Thyroid gland (tissue), 4 donors: ENCODE measurements at regions not wholly inside any gene's neighbourhood (a gene's known extent, or its start where the extent isn't known, plus 50 kb on each side); places are given as distances from the start of the nearest gene placed in this dataset.

Source experiments
- POLR2A ChIP-seq, 2 donors: fragments of 450-650 bp; IDR thresholded peaks; one replicate each; pipeline ENCODE4 v1.6.1; 2017; ENCODE audit warnings: antibody characterized with exemption in 2 of 2, mild to moderate bottlenecking in 2 of 2, moderate library complexity in 1 of 2
- TF ChIP-seq, protein P1 (sequence below), 6 experiments: fragments of 200-600 bp in 3 of 6; fragments of 450-650 bp in 3 of 6; sonication (generic) in 3 of 6; IDR thresholded peaks; one replicate each; pipeline ENCODE4 v1.5.1; 2016 to 2019; ENCODE audit warnings: antibody characterized with exemption in 6 of 6, mild to moderate bottlenecking in 2 of 6, inconsistent platforms in 1 of 6, moderate library complexity in 1 of 6

DNA sequence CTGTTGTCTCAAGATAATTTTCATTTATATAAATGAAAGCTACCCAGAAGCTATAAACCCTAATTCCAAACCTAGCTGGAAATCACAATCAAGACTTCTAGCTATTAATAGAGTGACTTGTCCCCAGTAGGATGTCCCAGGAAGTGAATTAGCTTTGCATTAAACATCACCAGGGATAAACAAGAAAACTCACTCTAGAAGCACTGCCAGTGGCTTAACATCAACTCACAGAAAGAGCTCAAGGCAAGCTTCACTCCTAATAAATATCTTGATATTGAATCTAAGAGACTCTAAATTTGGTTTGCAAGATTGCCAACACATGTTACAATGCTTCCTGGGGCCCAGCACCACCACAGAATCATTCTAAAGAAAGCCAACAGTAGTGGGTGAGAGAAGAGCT, 468.7 kb upstream of the FAM241A start:
- TF ChIP-seq, protein P1, sequence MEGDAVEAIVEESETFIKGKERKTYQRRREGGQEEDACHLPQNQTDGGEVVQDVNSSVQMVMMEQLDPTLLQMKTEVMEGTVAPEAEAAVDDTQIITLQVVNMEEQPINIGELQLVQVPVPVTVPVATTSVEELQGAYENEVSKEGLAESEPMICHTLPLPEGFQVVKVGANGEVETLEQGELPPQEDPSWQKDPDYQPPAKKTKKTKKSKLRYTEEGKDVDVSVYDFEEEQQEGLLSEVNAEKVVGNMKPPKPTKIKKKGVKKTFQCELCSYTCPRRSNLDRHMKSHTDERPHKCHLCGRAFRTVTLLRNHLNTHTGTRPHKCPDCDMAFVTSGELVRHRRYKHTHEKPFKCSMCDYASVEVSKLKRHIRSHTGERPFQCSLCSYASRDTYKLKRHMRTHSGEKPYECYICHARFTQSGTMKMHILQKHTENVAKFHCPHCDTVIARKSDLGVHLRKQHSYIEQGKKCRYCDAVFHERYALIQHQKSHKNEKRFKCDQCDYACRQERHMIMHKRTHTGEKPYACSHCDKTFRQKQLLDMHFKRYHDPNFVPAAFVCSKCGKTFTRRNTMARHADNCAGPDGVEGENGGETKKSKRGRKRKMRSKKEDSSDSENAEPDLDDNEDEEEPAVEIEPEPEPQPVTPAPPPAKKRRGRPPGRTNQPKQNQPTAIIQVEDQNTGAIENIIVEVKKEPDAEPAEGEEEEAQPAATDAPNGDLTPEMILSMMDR (IDR thresholded peaks at IDR 0.05): no peak
- no peak for TF ChIP-seq POLR2A (IDR thresholded peaks at IDR 0.05)
